ENCODE measurements at regions not wholly inside any gene's neighbourhood (a gene's known extent, or its start where the extent isn't known, plus 50 kb on each side); places are given as distances from the start of the nearest gene placed in this dataset.

GRCh38 chr11:113553235-113553634 is 78.0 kb upstream of the DRD2 start:
- no peak for DNase-seq

- DNase-seq, result no peak
These were observed 77.1 kb upstream of the DRD2 start for GRCh38 chr11:113552271-113552670.

DNA sequence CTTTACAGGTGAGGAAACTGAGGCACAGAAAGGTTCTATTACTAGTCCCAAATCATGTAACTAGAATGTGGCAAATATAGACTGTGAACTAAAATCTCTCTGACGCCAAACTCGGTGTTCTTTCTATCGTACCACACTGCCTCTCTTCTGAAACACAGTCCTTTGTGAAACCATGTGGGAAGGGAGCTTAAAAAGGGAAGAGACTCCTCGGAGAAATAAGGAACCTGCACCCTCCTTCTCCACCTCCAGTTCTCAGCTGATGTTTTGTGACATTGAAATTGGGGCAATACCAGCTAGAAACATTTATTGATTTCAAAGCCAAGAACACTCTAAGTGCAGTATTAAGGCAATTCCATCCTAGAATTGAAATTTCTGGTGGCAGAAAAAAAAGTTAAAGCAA is 76.4 kb upstream of the DRD2 start:
- no peak for DNase-seq

GRCh38 chr11:113549611-113550578 is 74.7 kb upstream of the DRD2 start:
- no peak for DNase-seq

- DNase-seq, result no peak
These were observed 73.9 kb upstream of the DRD2 start for GRCh38 chr11:113549061-113549460.

- no peak for DNase-seq
These were observed 72.5 kb upstream of the DRD2 start for GRCh38 chr11:113547739-113548138.

- DNase-seq, result no peak
These were observed 71.7 kb upstream of the DRD2 start for GRCh38 chr11:113546757-113547507.

DNA sequence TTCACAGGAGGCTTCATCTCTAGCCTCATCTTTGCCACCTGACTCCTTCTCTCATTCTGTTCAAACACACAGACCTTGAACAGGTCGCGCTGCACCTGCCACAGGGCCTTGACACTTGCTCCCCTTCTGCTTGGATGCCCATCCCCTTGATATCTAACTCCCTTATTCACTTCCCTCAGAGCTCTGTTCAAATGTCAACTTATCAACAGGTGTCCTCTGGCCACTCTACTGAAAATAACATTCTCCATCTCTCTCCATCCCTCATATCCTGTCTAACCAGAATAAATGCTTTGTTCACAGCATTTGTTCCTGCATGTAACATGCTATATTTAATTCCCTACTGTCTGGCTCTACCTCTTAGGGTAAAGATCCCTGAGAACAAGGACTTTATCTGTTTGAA is 67.2 kb upstream of the DRD2 start:
- DNase-seq, result no peak

DNA sequence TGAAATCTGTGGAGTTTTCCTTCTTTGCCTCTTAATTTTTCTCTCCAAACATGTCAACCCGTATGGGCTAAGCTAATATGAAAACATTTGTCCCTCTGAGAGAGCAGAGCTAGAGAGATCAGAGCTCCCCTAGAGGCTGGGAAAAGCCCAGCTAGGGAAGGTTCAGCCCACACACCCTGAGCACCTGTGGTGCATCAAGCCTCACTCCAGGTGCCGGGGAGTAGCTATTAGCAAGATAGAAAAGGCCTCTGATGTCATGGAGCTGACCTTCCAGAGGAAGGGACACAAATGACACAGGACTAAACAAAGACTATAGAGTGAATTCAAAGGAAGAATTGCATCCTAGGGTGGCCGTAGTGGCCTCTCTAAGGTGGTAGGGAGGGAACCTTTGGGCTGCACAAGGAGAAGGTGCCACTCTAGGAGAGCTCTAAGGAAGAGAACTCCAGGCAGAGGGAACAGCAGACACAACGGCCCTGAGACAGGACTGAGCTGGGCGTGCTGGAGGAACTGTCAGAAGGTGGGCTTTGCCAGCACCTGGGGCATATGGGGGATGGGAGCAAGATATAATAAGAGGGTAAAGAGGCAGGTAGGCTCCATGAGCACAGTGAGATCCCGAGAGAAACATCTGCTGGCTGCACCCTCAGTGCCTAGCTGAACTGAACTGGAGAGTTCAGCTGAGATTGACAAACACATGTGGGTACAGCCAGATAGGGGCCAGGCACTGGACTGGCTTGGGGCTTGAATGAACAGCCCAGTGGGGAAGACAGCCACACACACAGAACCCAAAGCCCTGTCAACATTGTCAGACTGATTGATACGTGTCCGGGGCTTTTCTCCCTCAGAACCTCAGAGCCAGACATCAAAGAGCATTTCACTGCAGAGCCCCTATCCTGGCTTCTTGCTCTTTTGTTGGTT is 65.5 kb upstream of the DRD2 start:
- DNase-seq, result no peak

DNA sequence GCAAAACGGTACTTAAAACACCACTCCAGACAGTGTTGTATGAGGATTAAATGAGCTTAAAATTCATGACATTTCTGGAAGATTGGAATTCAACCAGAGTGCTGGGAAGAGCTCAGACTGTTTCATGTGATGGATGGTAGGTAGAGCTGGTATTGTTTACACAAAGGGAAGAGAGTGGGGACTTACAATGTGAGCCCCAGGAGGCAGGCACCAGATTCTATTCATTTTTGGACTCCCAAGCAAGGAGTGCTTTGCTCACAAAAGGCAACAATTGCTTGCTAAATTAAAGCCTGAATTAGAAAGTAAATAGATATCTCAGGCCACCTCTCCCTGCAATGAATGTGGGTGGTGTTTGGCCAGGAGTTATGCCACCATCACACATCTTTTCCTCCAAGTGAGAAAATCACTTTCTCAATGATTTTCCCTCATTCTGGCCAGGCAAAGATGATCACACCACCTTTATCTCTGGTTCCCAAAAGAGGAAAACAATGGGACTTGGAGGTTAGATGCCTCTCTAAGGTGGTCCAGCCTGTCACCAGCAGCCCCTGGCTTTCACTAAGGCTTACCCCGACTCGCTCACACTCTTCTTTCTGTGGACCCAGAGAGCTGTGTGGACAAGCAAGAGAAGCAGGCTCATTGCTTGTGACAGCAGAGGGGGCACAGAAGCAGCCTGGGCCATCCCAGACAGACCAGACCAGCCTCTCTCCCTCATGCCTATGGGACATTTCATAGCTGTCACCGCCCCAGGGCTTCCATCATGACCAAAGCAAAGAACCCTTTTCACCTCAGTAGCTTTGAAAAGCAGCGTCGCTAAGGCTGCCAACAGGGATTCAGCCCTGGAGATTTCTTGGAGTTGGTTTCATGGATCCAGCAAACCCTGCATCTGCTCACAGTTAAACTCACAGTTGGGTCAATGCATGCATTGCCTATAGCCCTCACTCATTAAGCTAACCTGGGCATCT is 63.5 kb upstream of the DRD2 start:
- DNase-seq, result no peak

GRCh38 chr11:113534625-113535024 is 59.4 kb upstream of the DRD2 start:
- no peak for DNase-seq

GRCh38 chr11:113533425-113533698 is 58.2 kb upstream of the DRD2 start:
- DNase-seq, result no peak

- DNase-seq, result peak; percentile 57
These were observed 57.7 kb upstream of the DRD2 start for GRCh38 chr11:113532697-113533424.

DNA sequence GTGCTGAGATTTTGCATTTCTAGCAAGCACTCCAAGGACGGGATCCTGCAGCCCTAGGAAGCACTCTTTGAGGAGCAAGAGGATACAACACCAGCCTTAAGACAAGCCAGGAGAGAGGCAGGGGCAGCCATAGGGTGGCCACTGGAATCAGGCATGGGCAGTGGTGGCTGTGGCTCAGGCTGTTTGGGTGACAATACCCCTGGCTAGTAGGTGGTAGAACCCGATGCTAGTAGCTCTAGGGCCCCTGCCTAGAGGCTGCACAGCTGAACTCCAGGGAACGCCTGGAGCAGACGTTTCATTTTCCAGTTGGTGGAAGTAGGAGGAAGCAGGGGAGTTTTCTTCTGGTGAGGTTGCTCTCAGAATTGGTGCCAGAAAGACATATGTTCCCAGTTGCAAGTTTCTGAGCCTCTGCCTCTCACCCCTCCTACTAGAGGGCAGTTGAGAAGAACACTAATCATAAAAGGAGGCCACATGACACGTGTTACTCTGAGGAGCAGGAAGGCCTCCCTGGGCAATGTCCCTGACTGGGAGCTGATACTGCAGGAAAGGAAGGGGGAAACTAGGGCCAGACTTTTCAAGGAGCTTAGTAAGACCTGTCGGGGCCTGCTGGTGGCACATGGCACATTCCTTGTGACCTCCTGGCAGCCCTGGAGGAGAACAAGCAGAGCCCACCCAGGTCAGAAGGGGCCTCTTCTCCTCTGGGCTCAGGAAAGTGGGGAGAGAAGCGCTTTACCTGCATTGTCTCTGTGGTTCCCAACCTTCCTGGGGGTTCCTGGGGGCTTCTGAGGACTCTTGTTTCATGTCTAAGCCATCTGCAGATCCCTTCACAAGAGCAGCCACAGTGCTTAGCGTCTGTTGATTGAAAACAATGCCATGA is 56.6 kb upstream of the DRD2 start:
- no peak for DNase-seq

DNA sequence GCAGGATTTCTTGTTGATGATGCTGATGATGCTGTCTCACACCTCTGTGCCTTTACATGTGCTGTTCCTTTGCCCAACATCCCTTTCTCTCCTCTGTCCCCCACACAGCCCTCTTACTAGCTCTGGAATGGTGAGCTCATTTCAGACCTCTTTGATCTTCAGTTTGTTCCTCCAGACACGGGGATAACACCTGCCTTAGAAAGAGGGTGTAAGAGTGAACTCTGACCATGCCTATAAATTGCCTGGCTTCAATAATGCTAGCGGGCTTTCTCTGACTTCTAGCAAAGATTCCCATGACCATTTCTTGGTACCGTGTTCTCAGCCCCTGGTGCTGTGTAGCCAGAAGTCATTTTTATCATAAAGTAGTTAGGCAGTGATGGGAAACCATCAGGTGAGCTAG is 55.9 kb upstream of the DRD2 start:
- no peak for DNase-seq

- no peak for DNase-seq
These were observed 54.4 kb upstream of the DRD2 start for GRCh38 chr11:113529606-113530005.

DNA sequence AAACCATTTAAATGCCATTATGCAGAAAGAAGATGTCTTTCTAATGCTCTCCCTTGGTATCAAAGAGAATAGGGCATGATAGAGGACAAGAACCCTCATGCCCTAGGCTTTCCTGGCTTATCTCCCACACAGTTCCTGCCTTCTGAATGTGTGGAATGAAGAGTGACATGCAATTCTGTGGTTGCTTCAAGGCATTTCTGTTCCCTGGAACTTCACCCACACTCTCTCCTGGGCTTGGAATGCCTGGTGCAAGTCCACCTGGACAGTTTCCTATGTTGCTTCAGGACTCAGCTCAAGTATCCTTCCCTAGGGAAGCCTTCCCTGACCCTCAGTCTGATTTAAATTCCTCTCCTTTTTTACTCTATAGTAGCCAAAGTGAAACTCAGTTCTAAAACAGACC is 53.8 kb upstream of the DRD2 start:
- no peak for DNase-seq

DNA sequence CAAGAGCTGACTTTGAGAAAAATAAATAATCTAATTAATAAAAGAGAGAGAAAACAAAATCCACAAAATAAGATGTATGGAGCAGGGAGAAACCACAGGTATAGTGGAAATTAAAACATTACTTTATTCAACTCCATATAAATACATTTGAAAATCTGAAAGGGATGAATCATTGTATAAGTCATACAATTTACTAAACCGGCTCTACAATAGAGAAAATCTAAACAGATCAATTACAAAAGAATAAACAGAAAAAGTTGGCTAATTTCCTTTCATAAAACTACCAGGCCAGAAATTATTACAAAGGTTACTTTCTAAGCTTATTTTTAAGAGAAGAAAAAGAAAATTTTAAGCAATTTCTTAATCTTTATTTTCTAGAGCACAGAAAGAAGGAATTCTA is 51.3 kb upstream of the DRD2 start:
- no peak for DNase-seq

Data from activated CD4-positive, alpha-beta T cell treated with anti-CD3 and anti-CD28 coated beads, Interleukin-2, amount 50 U/mL, for 16 hours (primary cell).